ENCODE measurements at regions not wholly inside any gene's neighbourhood (a gene's known extent, or its start where the extent isn't known, plus 50 kb on each side); places are given as distances from the start of the nearest gene placed in this dataset.

DNA sequence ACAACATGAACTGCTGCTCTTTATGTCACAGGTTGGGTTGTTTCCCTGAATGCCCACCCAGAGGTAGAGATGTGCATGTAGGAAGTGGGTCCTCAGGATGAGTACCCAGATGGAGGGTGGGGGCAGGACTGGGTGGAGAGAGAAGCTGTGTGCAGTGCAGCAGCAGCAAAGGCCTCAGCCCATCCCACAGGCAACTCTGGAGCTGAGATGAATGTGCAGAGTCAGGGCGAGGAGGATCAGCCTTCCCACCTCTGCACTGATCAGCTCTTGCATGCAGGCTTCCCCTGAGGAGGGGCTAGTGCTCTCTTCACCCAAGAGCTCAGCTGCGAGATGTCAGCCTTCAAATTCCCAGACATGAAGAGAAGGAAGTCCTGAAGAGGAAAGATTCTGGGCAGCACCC lies 326.2 kb upstream of the RAB6C start:
- no peak for TF ChIP-seq POLR2A (IDR thresholded peaks at IDR 0.05; ENCODE audit: low read depth, low read length)
- no peak for TF ChIP-seq TAF1 (IDR thresholded peaks at IDR 0.05; ENCODE audit: low read depth, low read length)
- no peak for TF ChIP-seq PAX5 (IDR thresholded peaks at IDR 0.05; ENCODE audit: insufficient read depth, low read length, severe bottlenecking)
- no peak for TF ChIP-seq POLR2AphosphoS5 (IDR thresholded peaks at IDR 0.05; ENCODE audit: low read depth, low read length)
- no peak for TF ChIP-seq SPI1 (IDR thresholded peaks at IDR 0.05; ENCODE audit: low read depth, low read length)
